SHP77 treated with DMSO at 0.1 percent for 48 hours (cell line): ENCODE measurements at regions not wholly inside any gene's neighbourhood (a gene's known extent, or its start where the extent isn't known, plus 50 kb on each side); places are given as distances from the start of the nearest gene placed in this dataset.

Experiments
- DNase-seq: peaks from one replicate; lab custom pipeline; 2025; lab: John Stamatoyannopoulos, UW

- DNase-seq: no peak
Observed at GRCh38 chr16:85473323-85473722, 139.8 kb upstream of the GSE1 start.

GRCh38 chr16:85473909-85474620 lies 139.1 kb upstream of the GSE1 start:
- peak; percentile 42 for DNase-seq

GRCh38 chr16:85474621-85475217 lies 138.4 kb upstream of the GSE1 start:
- DNase-seq: no peak

- DNase-seq: peak; percentile 43
Observed at GRCh38 chr16:85475233-85475632, 137.9 kb upstream of the GSE1 start.

- no peak for DNase-seq
Observed at GRCh38 chr16:85475691-85476300, 137.3 kb upstream of the GSE1 start.

GRCh38 chr16:85476389-85476788 lies 136.7 kb upstream of the GSE1 start:
- DNase-seq: no peak

GRCh38 chr16:85477801-85478363 lies 135.2 kb upstream of the GSE1 start:
- no peak for DNase-seq

GRCh38 chr16:85479972-85480726 lies 133.0 kb upstream of the GSE1 start:
- DNase-seq: no peak

- no peak for DNase-seq
Observed at GRCh38 chr16:85480727-85481101, 132.4 kb upstream of the GSE1 start.

GRCh38 chr16:85481206-85481605 lies 131.9 kb upstream of the GSE1 start:
- no peak for DNase-seq

GRCh38 chr16:85481738-85482137 lies 131.4 kb upstream of the GSE1 start:
- no peak for DNase-seq

- no peak for DNase-seq
Observed at GRCh38 chr16:85483424-85483823, 129.7 kb upstream of the GSE1 start.

- peak; percentile 61 for DNase-seq
Observed at GRCh38 chr16:85484347-85485300, 128.5 kb upstream of the GSE1 start.

GRCh38 chr16:85485379-85485778 lies 127.7 kb upstream of the GSE1 start:
- no peak for DNase-seq

GRCh38 chr16:85486256-85486915 lies 126.7 kb upstream of the GSE1 start:
- DNase-seq: no peak

GRCh38 chr16:85488414-85488813 lies 124.7 kb upstream of the GSE1 start:
- no peak for DNase-seq

- DNase-seq: no peak
Observed at GRCh38 chr16:85490407-85491057, 122.6 kb upstream of the GSE1 start.

- no peak for DNase-seq
Observed at GRCh38 chr16:85491058-85491771, 121.9 kb upstream of the GSE1 start.

- no peak for DNase-seq
Observed at GRCh38 chr16:85491798-85492294, 121.3 kb upstream of the GSE1 start.
